RKO (cell line): ENCODE measurements at regions not wholly inside any gene's neighbourhood (a gene's known extent, or its start where the extent isn't known, plus 50 kb on each side); places are given as distances from the start of the nearest gene placed in this dataset.

Experiments
- DNase-seq: peaks from one replicate; pipeline ENCODE4 v3.0.0-alpha.2; 2016; ENCODE audit warnings: low spot score

DNA sequence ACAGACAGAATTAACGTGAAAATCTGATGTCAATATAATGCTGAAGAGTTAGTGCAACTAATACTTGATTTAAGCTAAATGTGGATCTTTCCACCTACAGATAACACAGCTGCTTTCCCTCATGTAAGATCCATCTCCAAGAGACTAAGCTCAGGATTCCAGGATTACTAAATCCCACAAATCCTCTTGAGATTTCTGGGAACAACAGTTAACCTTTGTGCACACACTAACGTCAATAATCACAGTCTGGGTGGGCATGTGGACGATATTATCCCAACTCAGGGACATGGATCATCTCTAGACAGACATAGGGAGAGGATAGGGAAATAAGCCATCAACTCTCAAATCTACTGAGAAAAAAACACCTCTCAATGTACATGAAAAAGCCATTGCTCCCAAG lies 432.6 kb downstream of the SATB2 start:
- DNase-seq: no peak

DNA sequence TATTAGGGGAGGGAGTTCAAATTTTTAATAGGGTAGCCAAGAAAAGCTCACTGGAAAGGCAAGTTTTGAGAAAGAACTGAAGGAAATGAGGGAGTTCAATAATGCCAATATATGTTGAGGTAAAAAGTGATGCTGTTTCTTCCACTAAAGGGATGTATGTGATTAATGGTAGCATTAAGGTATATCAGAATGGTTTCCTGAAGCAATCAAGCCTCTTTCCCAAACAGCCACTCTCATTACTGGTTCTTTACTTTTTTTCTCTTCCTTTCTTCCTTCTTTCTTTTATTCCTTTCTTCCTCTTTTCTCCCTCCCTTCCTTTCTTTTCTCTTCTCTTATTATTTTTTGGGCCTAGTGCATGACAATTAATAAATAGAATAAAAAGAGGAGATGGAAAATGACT lies 433.5 kb downstream of the SATB2 start:
- no peak for DNase-seq

DNA sequence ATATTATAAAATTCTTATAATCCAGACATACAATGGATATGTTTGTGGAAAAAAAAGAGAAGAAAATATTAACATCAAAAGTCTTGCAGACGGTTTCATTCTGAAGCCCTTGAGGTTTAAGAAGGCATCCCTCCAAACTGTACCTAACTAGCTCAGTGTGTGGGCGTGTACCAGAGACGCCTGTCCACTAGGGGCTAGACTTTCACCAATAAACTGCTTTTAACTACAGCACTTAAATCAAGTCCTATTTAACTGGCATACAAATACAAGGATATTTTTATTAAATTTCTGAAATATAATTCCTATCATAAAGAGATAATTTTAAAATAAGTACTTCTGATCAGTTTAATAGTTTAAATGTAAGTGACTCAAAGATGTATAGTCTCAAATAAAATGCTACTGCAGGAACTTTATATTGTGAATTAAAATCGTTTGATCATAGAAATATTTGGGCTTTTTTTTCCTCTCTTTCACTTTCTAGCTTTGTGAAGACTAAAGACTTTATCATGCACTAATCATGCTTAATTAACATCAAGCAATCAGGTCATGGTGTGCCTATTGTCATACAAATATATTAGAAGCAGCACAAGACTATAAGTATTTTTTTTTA lies 437.7 kb downstream of the SATB2 start:
- peak; percentile 62 for DNase-seq

DNA sequence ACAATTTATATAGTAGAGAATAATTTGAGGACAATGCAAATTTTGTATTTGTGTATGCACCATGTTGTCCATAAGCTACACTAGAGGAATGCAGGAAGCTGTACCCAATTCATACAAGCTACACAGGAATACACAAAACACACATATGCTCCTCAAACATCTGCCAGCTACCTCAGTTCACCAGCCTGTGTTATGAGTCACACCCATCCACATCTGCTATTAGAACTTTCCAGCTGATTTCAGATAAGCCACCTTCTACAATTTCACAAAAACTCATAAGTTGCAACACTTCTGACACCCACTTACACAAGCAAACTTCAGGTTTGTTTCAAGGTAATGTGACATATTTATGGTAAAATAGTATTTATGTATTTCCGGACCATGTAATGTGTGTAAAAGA lies 438.9 kb downstream of the SATB2 start:
- DNase-seq: no peak

DNA sequence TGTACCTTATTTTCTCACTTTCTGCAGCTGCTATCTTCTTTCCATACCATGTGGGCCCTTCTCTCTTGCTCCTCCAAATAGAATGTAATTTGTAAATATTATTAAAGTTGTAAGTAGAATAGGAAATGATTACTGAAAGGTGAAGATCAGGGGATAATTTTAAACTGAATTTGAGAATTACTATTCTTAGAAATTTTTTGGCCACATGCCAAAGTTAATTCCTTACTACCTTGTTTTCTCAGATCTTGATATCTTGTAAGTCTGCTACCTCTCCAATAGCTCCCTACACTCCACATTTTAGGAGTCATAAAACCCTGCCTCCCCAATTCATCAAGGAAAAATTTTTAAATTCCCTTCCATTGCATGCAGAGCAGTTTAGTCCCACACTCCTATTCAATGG lies 442.7 kb downstream of the SATB2 start:
- no peak for DNase-seq

DNA sequence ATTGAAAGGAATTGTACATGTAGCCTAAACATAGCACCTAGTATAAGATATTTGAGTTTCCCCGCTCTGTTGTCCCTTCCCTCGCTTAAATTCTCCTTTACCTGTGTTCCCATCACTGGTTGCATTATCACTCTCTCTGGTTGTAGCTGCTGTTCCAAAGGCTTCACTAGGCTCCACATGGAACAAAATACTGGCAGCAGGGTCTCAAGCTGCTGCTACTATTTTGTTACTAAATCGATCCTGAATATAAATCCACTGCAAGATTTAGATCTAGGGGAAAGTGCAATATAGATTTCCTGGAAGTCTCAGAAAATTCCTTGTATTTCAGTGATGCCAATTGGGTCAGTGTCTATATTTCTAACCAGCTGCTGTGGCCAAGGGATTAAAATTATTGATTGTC lies 443.5 kb downstream of the SATB2 start:
- no peak for DNase-seq

DNA sequence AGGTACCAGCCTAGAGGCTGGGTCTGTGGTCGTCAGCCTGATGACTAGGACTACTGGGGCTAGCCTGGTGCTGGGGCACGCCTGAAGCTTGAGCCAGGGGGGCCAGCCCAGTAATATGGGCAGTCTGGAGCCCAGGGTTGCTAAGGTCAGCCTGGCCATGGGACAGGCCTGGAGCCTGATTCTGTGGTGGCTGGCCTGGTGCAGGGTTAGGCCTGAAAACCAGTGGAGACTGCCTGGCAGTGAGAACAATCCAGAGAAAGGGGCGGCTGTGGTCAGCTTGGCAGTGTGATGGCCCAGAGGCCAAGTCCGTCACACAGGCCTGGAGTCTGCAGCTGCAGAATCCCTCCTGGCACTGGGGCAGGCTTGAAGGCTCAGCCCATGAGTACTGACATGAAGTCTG lies 445.8 kb downstream of the SATB2 start:
- DNase-seq: no peak

DNA sequence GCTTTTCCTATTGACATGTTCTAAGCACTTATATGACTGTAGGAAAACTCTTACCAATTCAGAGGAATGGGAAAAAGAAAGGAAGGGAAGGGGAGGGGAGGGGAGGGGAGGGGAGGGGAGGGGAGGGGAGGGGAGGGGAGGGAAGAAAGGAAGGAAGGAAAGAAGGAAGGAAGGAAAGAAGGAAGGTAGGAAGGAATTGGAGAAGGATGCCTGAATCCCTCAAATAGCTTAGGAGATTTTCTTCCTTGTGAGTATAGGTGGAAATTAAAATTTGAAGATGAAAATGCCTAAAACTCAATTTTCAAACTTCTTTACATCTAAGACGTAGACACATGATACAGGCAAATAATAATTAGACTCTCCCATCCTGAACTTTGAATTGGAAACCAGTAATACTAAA lies 463.1 kb downstream of the SATB2 start:
- no peak for DNase-seq

DNA sequence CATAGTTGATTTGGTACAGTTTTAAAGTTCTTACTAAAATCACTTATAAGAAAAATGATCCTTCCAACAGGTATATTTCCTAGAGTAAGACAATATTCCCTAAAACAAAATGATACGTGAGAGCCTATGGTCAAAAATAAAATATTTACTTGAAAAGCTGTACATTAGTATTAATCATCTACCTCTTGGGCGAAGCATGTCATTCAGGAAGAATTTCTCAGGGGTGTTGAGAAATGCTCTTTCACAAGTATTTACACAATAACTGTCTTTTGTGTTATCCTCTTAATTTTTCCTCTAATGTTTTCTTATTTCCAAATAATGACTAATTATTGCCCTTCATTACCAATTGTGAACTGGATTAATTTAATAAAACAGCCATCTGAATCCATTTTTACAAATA lies 466.3 kb downstream of the SATB2 start:
- DNase-seq: no peak

DNA sequence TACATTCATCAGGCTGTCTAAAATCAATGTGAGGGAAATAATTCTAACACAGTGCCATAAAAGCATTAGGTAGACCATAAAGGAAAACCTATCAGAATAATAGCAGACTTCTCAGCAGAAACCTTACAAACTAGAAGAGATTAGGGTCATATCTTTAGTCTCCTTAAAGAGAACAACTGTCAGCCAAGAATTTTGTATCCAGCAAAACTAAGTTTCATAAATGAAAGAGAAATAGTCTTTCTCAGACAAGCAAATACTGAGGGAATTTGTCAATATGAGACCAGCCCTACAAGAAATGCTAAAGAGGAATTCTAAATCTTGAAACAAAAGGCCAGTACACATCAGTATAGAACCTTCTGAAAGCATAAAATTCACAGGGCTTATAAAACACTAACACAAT lies 482.0 kb downstream of the SATB2 start:
- no peak for DNase-seq

DNA sequence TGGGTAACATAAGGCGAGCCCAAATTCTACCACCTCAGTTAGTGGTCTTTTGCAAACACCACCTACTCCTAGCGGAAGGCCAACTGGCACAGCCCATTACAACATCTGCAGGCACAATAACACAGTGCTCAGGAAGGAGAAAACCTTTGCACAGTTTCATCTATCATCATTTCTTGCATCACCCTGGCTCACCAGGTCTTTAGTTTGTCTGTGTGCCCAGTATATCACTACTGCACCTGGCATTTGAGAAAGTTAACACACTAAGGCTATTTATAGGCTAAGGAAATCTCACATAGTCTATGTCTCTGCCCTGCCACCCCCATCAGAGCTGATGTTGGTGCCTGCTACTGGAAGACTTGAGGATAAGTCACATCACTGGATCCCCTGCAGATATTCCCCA lies 484.0 kb downstream of the SATB2 start:
- no peak for DNase-seq

DNA sequence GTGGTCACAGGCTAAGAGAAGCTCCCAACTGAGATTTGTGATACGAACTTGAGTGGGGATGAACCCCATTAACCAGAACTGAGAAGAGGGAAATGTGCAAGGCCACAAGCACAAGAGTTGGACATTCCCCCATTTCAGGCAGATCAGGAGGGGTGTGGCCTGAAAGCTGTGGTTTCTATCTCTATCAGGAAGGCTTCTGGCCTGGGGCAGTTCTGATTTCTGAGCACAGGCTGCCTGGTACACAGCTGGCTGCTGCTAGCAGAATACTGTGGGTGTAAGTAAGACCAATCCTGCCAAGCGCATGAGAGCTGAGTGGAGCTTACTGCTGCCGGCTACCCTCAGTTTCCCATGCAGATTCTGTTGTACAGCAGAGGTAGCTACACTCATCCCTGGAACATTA lies 484.6 kb downstream of the SATB2 start:
- no peak for DNase-seq

DNA sequence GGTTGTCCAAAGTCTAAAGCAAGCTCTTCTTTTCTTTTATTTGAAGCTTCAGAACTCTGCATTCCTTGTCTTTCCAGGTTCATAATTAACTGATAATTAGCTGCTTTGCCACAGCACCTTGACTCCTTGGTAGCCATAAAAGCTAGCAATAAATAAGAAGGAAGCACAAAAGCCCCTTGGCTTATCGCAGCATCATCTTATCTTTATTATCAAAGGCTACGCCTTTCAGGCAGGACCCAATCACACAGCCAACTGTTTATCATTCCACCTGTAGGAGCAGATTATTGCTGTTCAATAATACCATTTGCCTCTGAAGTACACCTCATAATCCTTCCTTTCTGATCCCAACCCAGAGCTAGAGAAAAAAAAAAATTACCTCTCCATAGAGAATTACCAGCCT lies 489.2 kb downstream of the SATB2 start:
- no peak for DNase-seq

DNA sequence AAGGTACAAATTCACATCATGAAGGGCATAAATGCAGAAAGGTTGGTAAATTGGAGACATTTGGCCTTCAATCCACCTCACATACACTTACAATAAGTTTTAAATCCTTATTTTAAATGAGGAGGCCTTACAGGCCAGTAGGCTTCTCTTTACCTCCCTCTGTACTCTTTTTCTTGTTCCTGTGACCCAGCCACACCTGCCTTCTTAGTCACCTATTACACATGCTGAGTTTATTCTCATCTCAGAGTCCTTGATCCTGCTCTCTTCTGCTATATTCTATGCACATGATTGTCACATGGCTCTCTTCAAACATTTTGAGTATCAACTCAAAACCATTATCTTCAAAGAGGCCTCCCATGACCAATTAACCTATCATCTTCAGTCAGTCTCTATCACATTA lies 491.5 kb downstream of the SATB2 start:
- DNase-seq: no peak

DNA sequence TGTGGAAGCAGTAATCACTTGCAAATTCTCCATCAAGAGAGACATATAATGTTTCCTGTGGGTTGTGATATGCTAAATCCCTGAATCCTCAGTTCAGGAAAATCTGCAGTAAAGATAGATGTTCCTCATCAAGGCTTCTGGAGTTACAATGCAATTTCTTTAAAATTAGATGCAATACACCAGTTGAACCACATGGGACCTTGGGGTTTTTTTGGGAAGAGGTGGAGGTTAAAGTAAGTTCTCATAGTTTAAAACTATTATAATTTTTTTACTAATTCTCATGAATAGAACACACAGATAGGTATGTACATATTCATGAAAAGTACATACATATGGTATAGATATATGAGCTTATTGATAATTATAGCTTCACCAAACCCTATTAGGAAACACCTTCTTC lies 496.2 kb downstream of the SATB2 start:
- DNase-seq: peak; percentile 11

DNA sequence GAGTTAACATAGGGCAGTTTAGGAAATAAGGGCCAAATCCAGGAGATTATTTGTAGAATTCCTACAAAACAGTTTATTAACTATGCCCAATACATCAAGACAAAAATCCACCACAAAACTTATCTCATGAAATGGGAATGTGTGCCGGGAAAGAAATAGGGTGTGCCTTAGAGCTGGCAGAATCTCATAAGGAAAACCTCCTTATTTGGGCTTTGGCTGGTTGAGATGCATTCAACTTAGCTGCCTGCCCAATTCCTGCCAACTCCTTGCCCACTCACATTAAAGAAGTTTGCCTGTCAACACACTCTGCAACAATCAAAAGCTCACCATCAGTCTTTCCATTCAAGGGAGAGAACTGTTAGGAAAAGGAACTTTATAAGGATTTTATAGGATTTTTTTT lies 500.6 kb downstream of the SATB2 start:
- no peak for DNase-seq

DNA sequence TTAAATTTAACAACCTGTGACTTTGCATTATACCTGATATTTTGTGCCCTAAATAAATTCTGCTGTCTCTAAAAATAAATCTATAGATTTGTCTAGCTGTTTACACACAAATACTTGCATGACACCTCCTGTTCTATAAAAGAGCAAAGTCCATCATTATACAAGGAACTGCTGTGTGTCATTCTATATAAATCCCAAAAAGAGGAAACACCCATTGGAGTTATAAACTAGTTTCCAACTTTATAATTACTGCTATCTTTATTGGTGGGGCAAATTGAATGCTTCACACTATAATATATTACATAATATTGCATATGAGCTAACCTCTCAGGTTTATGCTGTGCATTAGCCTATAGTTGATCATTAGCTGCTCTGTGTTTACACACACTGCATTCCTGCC lies 504.4 kb downstream of the SATB2 start:
- DNase-seq: no peak

DNA sequence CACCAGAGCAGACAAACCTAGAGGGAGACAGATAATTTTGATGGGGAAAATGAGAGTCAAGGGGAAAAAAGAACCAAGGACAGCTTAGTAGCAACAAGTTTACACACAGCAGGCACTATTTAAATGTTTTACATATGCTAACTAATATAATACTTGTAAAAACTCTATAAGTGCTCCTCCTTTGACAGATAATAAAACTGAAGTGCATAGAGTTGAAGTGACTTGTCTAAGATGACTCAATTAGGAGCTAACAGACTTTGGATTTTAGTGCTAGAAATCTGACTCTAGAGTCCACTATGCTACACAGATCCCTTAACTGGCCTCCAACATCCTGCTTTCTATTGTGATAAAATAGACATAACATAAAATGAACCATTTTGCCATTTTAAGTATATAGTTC lies 506.9 kb downstream of the SATB2 start:
- no peak for DNase-seq

DNA sequence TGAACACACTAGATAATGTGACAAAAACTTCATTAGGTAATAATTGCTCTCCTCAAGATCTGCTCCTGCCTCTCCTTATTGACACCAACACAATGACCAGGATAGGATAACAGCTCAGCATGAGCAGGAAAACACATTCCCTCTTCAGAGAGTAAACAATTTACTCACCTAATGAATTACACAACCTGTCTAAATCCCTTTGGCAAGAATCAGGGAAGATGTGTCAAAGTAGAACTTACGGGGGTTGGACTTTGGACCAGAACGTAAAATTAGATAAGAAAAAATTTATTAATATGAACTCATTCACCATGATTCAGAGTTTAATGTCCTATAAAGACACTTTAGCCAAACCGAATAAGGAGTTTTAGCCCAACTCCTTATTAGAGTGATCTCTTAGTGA lies 512.2 kb downstream of the SATB2 start:
- DNase-seq: no peak

DNA sequence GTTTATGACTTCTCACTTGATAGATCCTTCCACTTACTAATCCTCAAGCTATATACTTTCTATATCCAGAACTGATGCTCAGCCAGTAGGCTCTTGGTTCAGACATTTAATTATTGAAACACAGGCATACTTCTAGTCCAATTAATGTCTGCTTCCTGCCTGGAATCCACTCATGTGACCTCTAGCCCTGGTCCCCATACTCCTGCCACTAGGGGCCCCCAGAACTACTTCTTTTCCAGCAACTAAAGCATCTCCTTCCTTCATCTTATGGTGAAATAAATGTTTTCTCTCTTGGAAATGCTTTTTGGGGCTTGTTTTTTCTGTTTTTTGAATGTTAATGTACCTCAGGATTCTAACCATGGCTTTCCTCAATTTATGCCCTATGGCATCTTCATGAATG lies 527.6 kb downstream of the SATB2 start:
- DNase-seq: peak; percentile 35

DNA sequence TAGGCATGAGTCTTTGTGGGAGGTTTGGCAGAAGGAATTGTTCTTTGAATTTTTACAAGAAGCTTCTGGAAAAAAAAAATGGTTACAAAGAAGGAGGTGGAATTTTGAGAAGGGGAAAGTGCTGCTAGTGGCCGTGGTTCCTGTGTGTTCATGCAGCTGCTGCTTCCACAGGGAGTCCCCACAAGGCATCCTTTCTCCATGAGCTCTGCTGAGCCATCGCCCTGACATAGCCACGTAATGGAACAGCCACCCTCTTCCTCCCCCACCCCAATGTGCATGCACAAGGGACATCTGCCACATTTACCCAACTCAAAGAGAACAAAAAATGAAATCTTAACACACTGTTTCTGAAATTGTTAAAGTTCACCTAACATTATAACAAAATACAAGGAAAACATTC lies 529.7 kb downstream of the SATB2 start:
- no peak for DNase-seq

DNA sequence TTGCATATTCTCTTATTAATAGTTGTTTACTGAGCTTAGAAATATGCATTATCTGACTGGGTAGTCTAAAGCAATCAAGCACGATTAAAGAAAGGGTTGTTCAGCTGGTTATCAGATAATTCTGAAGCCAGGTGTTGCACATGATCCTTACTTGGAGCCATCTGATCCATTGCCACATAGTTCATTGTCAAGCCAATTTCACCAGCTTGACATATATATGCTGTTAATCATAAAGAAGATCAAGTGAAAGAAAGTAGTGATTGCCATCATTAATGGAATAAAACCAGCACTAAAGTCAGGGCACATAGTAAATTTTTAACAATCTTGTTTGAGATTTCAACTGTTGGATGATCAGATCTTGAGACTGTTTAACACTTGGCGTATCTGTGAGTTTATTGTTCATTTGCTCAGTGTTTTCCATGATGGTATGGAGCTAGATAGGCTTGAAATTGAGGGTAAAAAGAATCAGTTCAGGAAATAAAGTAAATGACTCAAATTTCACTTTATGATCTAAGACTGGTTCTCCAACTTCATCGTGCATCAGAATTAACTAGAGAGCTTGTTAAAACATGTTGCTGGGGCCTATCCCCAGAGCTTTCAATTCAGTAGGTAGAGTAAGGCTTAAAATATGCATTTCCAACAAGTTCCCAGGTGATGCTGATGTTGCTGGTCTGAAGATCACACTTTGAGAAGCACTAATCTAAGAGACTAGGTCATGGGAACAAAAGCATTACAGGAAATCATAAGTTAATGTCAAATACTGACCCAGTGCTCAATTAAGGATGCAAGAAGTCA lies 539.6 kb downstream of the SATB2 start:
- no peak for DNase-seq

DNA sequence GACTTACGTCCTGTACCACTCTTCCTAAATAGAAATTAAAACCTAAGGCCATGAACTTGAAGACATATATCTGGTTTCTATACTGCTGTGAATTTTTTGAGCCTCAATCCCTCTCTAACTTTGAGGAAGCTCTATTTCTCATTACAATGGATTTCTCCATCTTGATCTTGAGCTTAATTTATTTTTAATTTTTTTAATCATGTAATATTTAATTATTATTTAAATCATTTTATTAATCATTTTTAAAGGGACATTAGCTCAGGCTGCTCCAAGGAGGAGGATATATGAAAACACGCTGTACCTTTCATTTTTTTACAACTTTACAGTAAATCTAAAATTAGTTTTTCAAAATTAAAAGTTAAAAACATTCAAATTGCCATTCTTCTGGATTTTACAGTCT lies 540.5 kb downstream of the SATB2 start:
- no peak for DNase-seq

DNA sequence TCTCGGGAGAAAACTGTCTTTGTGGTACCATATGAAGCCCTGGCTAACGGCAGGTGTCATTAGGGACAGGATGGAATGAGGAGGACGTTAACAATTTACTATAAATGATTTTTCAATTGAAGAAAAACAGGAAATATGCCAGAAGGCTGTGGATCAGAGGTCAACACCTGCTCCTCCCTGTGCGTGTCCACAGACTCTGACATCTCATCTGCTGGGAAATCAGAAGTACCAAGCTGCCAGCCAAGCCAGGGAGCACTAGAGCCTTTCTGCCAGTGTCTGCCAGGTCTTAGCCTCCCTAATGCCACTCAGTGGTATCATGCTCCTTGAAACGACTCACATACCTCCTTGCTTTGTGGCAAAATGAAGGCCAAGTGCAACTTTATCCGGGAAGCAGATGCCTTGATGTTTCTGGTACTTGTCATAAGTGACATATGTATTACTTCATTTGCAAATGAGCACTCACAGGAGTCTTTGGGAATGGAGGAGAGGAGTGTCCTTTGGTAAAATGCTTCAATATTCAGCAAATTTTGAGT lies 541.1 kb downstream of the SATB2 start:
- no peak for DNase-seq
